ENCODE measurements at regions not wholly inside any gene's neighbourhood (a gene's known extent, or its start where the extent isn't known, plus 50 kb on each side); places are given as distances from the start of the nearest gene placed in this dataset.

DNA sequence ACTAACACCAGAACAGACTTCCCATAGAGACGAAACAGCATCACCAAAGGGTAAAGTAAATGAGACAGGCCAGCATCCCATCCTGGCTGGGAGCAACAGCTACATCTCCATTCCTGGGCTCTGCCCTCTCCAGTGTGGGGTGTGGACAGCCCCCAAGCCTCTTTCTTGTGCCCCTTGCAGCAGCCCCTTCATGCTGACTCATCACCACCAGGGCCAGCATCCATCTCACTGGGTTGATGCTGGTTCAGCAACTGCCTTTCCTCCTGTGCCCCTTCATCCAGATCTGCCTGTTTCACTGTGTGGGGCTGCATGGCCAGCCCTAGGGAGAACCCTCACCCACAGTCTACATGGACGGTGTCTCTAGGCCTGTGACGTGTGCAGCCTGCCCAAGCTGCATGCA is 569.1 kb upstream of the TBX3 start:
- TF ChIP-seq, protein P1, sequence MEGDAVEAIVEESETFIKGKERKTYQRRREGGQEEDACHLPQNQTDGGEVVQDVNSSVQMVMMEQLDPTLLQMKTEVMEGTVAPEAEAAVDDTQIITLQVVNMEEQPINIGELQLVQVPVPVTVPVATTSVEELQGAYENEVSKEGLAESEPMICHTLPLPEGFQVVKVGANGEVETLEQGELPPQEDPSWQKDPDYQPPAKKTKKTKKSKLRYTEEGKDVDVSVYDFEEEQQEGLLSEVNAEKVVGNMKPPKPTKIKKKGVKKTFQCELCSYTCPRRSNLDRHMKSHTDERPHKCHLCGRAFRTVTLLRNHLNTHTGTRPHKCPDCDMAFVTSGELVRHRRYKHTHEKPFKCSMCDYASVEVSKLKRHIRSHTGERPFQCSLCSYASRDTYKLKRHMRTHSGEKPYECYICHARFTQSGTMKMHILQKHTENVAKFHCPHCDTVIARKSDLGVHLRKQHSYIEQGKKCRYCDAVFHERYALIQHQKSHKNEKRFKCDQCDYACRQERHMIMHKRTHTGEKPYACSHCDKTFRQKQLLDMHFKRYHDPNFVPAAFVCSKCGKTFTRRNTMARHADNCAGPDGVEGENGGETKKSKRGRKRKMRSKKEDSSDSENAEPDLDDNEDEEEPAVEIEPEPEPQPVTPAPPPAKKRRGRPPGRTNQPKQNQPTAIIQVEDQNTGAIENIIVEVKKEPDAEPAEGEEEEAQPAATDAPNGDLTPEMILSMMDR (IDR thresholded peaks at IDR 0.05): no peak
- no peak for TF ChIP-seq POLR2A (IDR thresholded peaks at IDR 0.05)

All from thyroid gland (tissue), 4 donors.